ENCODE measurements at regions not wholly inside any gene's neighbourhood (a gene's known extent, or its start where the extent isn't known, plus 50 kb on each side); places are given as distances from the start of the nearest gene placed in this dataset.
"Not testable (repeated sequence)": the region's sequence is repeated elsewhere in the genome, so short reads cannot be mapped to it uniquely, and the experiment has no call there.

DNA sequence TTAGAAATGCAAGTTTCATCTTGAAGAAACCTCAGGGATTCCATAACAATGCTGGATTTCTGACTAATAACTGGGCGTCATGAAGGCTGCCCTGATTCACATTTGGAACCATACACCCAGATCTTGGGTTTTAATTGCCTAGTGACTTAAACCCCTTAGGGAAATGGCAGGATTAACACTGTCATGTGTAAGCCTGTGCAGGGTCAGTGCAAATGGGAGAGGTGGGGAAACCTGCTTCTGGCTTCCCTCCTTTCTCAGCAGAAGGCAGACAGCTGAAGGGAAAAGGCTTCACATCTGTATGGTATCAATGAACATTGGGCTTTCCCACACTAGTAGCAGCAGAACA lies 364.2 kb downstream of the ANKRD30A start:
- intact Hi-C loops (cut with DNase I): no loop called here
- DNase-seq: no peak
- no peak for ATAC-seq

- no peak for ATAC-seq
- intact Hi-C loops (cut with DNase I): no loop called here
- no peak for DNase-seq
Measured at GRCh38 chr10:37488792-37489657, 363.6 kb downstream of the ANKRD30A start.

DNA sequence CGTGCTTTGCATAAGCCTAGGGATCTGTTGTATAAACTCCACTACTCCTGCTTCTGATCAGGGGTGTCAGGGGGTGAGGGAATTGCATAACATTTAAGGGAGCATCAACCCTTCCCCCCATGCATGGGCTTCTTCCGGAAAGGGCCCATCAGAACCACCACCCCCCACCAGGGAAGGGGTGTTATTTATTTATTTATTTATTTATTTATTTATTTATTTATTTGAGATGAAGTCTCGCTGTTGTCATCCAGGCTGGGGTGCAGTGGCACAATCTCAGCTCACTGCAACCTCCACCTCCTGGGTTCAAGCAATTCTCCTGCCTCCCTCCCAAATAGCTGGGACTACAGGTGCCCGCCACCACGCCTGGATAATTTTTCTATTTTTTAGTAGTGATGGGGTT lies 355.2 kb downstream of the ANKRD30A start:
- ATAC-seq; intact Hi-C loops (cut with DNase I); DNase-seq: not testable (repeated sequence)

GRCh38 chr10:37479469-37479868 lies 354.1 kb downstream of the ANKRD30A start:
- intact Hi-C loops (cut with DNase I): no loop called here
- DNase-seq: no peak
- ATAC-seq: no peak

- no peak for ATAC-seq
- intact Hi-C loops (cut with DNase I): no loop called here
- no peak for DNase-seq
Measured at GRCh38 chr10:37478381-37478780, 353.0 kb downstream of the ANKRD30A start.

- ATAC-seq (no peak), DNase-seq (no peak)
- intact Hi-C loops (cut with DNase I): no loop called here
Measured at GRCh38 chr10:37476285-37476684, 350.9 kb downstream of the ANKRD30A start.

DNA sequence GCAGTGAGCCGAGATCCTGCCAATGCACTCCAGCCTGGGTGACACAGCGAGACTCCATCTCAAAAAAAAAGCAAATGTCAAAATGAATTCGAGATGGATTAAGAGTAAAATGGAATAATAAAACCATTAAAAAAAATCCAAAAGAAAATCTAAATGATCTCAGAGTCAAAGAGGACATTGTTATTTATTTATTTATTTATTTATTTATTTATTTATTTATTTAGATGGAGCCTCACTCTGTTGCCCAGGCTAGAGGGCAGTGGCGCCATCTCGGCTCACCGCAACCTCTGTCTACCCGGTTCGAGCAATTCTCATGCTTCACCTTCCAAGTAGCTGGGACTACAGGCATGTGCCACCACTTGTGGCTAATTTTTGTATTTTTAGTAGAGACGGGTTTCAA lies 349.2 kb downstream of the ANKRD30A start:
- DNase-seq (no peak), ATAC-seq (no peak)
- intact Hi-C loops (cut with DNase I): no loop called here

- no peak for ATAC-seq
Measured at GRCh38 chr10:37473906-37474305, 348.5 kb downstream of the ANKRD30A start.

DNA sequence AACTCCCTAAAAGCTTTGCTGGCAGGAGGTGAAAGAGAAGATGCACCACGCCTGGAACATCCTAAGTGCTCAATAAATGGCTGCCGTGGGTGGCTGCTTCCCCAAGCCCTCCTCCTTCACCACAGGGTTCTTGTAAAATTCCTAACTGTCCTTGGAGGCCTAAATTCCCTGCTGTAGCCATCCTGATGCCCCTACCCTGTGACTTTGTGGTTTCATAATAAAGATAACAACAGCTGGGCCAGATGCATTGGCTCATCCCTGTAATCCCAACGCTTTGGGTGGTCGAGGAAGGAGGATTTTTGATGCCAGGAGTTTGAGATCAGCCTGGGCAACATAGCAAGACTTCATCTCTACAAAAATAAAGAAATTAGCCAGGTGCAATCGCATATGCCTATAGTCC lies 341.8 kb downstream of the ANKRD30A start:
- ATAC-seq (no peak), DNase-seq (no peak)
- intact Hi-C loops (cut with DNase I): no loop called here

More at GRCh38 chr10:37473906-37474305, 348.5 kb downstream of the ANKRD30A start:
- intact Hi-C loops (cut with DNase I): no loop called here
- DNase-seq: no peak

- DNase-seq (no peak), ATAC-seq (no peak)
- intact Hi-C loops (cut with DNase I): no loop called here
Measured at GRCh38 chr10:37456456-37456855, 331.1 kb downstream of the ANKRD30A start.

DNA sequence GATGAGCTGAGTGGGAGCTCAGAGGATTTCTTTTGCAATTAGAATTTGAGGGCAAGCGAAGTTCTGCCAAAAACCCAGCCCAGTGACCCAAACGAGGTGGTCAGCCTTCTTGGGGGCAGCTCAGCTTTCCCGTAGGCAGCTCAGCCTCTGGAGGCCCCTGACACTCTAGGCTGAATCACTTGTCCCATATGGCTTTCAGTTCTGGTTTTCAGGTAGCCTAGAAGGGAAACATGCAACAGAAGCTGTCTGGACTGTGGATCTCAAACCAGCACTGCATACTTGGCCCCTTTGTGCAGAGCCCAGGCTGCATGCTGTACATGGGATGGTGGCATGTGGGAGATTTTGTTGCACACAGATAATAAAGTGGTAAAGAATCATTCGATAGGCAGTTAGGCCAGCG lies 322.8 kb downstream of the ANKRD30A start:
- intact Hi-C loops (cut with DNase I): no loop called here
- DNase-seq: no peak
- ATAC-seq: no peak

DNA sequence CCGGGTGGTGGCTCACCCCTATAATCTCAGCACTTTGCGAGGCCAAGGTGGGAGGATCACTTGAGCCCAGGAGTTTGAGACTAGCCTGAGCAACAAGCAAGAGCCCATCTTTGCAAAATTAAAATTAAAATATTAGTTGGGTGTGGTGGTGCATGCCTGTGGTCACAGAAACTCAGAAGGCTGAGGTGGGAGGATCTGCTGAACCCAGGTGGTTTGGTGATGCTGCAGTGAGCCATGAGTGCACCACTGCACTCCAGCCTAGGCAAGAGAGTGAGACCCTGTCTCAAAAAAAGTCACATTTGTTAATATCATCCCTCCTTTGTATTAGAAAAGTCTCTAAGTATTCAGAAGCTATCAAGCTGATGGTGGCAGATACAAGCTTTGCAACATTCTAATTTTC lies 317.5 kb downstream of the ANKRD30A start:
- no peak for DNase-seq
- intact Hi-C loops (cut with DNase I): no loop called here
- ATAC-seq: no peak

GRCh38 chr10:37441224-37441623 lies 315.8 kb downstream of the ANKRD30A start:
- intact Hi-C loops (cut with DNase I); DNase-seq; ATAC-seq: not testable (repeated sequence)

- intact Hi-C loops (cut with DNase I): loop anchor here in 1 of 2 donors (5.0 kb wide), 1 partner anchor 317 kb away; no protein-coding TSS in a partner anchor
- DNase-seq (no peak), ATAC-seq (no peak)
Measured at GRCh38 chr10:37439826-37440225, 314.4 kb downstream of the ANKRD30A start.

DNA sequence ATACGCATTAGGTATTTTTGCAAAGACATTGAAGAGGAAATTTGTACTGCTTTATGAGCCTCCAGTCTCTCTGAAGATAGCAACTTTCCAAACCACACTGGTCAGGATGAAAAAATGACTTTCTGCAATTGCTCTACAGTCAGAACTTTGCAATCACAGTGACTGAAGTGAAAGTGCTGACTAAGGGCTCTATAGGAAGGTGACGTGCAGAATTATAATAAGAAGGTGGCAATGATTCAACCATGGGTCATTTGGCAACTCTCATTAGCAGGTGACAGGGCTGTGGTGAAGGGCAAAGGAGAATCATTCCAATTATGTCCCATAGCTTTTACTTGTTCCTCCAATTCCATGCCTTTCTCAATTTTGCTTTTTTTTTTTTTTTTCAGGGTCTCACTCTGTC lies 311.0 kb downstream of the ANKRD30A start:
- intact Hi-C loops (cut with DNase I): loop anchor here in 1 of 2 donors (5.0 kb wide), 1 partner anchor 321 kb away; no protein-coding TSS in a partner anchor
- ATAC-seq (no peak), DNase-seq (no peak)

- DNase-seq: no peak
- intact Hi-C loops (cut with DNase I): loop anchor here in 1 of 2 donors (2.0 kb wide), 1 partner anchor 321 kb away; no protein-coding TSS in a partner anchor
- no peak for ATAC-seq
Measured at GRCh38 chr10:37434091-37434490, 308.7 kb downstream of the ANKRD30A start.
